Neuronal stem cell (in vitro differentiated cells): ENCODE measurements at regions not wholly inside any gene's neighbourhood (a gene's known extent, or its start where the extent isn't known, plus 50 kb on each side); places are given as distances from the start of the nearest gene placed in this dataset.
"Not testable (repeated sequence)": the region's sequence is repeated elsewhere in the genome, so short reads cannot be mapped to it uniquely, and the experiment has no call there.

Experiments
- DNase-seq: peaks from one replicate; pipeline ENCODE4 v3.0.0-alpha.2; 2013; ENCODE audit warnings: low spot score
- H2AFZ ChIP-seq: one replicate; pipeline ENCODE4 v1.6.1; 2013; ENCODE audit warnings: mild to moderate bottlenecking, low read length, inconsistent platforms
- H2AK5ac ChIP-seq: 2 replicates; pipeline ENCODE4 v1.6.1; 2013; ENCODE audit warnings: low read depth, mild to moderate bottlenecking, inconsistent platforms, low read length, moderate library complexity, mixed read lengths
- H2BK120ac ChIP-seq: 2 replicates; pipeline ENCODE4 v1.6.1; 2013; ENCODE audit warnings: low read depth, mild to moderate bottlenecking, inconsistent platforms, low read length, moderate library complexity, mixed read lengths
- H2BK12ac ChIP-seq: one replicate; pipeline ENCODE4 v1.6.1; 2013; ENCODE audit warnings: low read length, inconsistent platforms
- H2BK15ac ChIP-seq: 2 replicates; pipeline ENCODE4 v1.6.1; 2013; ENCODE audit warnings: mild to moderate bottlenecking, low read length, inconsistent platforms, mixed read lengths
- H2BK5ac ChIP-seq: one replicate; pipeline ENCODE4 v1.6.1; 2013; ENCODE audit warnings: inconsistent platforms, mild to moderate bottlenecking, low read length, moderate library complexity
- H3K14ac ChIP-seq: one replicate; pipeline ENCODE4 v1.6.1; 2013; ENCODE audit warnings: low read length, inconsistent platforms
- H3K18ac ChIP-seq: 2 replicates; pipeline ENCODE4 v1.6.1; 2013; ENCODE audit warnings: low read length, inconsistent platforms
- H3K23ac ChIP-seq: 2 replicates; pipeline ENCODE4 v1.6.1; 2013; ENCODE audit warnings: low read depth, mild to moderate bottlenecking, mixed read lengths, low read length, inconsistent platforms; ENCODE audit not compliant: poor library complexity
- H3K27ac ChIP-seq: replicated peaks from 3 replicates; pipeline ENCODE4 v1.5.1; 2013; ENCODE audit warnings: low read length, inconsistent platforms
- H3K27me3 ChIP-seq, 3 experiments: 2 replicates each; pipeline ENCODE4 v1.6.1; 2013; ENCODE audit warnings: low read length in 3 of 3, mild to moderate bottlenecking in 2 of 3, inconsistent platforms in 1 of 3, low read depth in 1 of 3, mixed read lengths in 1 of 3, moderate library complexity in 1 of 3; ENCODE audit not compliant: control insufficient read depth in 3 of 3, insufficient read depth in 3 of 3
- H3K36me3 ChIP-seq, 2 donors: replicated peaks in 1 of 2; 2 replicates each; pipeline ENCODE4 v1.6.1; 2013; ENCODE audit warnings: low read length in 2 of 2; ENCODE audit not compliant: control insufficient read depth in 2 of 2, insufficient read depth in 2 of 2
- H3K4ac ChIP-seq: 2 replicates; pipeline ENCODE4 v1.6.1; 2013; ENCODE audit warnings: inconsistent platforms, mild to moderate bottlenecking, low read length, moderate library complexity
- H3K4me1 ChIP-seq, 2 donors: 1 replicate in 1 of 2; 2 replicates in 1 of 2; pipeline ENCODE4 v1.6.1; 2013; ENCODE audit warnings: low read length in 2 of 2, low read depth in 1 of 2; ENCODE audit not compliant: control insufficient read depth in 2 of 2, insufficient read depth in 1 of 2
- H3K4me2 ChIP-seq: one replicate; pipeline ENCODE4 v1.6.1; 2013; ENCODE audit warnings: mild to moderate bottlenecking, low read length, inconsistent platforms; ENCODE audit not compliant: insufficient read depth, poor library complexity, severe bottlenecking
- H3K4me3 ChIP-seq, 2 donors: 2 replicates each; pipeline ENCODE4 v1.5.1; 2013; ENCODE audit warnings: low read length in 2 of 2, mild to moderate bottlenecking in 2 of 2, inconsistent platforms in 1 of 2, moderate library complexity in 1 of 2
- H3K79me1 ChIP-seq: one replicate; pipeline ENCODE4 v1.6.1; 2013; ENCODE audit warnings: low read depth, mild to moderate bottlenecking, inconsistent platforms, low read length, moderate library complexity
- H3K9ac ChIP-seq: one replicate; pipeline ENCODE4 v1.6.1; 2013; ENCODE audit warnings: mild to moderate bottlenecking, low read depth, low read length, inconsistent platforms; ENCODE audit not compliant: poor library complexity
- H3K9me3 ChIP-seq, 2 donors: replicated peaks in 1 of 2; 2 replicates each; pipeline versions ENCODE3 to v1.6.1; 2013; ENCODE audit warnings: low read length in 2 of 2, mild to moderate bottlenecking in 2 of 2, inconsistent platforms in 1 of 2, low read depth in 1 of 2, mixed read lengths in 1 of 2, moderate library complexity in 1 of 2; ENCODE audit not compliant: control insufficient read depth in 2 of 2, insufficient read depth in 1 of 2
- H4K8ac ChIP-seq: one replicate; pipeline ENCODE4 v1.6.1; 2013; ENCODE audit warnings: low read depth, mild to moderate bottlenecking, inconsistent platforms, low read length, moderate library complexity
- H4K91ac ChIP-seq: one replicate; pipeline ENCODE4 v1.6.1; 2013; ENCODE audit warnings: low read length, low read depth, mild to moderate bottlenecking, inconsistent platforms; ENCODE audit not compliant: poor library complexity
- WGBS, 2 donors: extraction: QIAGEN DNeasy Blood & Tissue Kit; methylation state at CpG; one replicate each; pipeline ENCODE4 v1.1.7; 2013; ENCODE audit warnings: missing lambda C conversion rate in 2 of 2, mixed read lengths in 1 of 2; ENCODE audit not compliant: insufficient read length in 2 of 2, insufficient replicate concordance in 1 of 2; ENCODE audit errors: extremely low coverage in 2 of 2; 5-methylcytosine and 5-hydroxymethylcytosine counted together

DNA sequence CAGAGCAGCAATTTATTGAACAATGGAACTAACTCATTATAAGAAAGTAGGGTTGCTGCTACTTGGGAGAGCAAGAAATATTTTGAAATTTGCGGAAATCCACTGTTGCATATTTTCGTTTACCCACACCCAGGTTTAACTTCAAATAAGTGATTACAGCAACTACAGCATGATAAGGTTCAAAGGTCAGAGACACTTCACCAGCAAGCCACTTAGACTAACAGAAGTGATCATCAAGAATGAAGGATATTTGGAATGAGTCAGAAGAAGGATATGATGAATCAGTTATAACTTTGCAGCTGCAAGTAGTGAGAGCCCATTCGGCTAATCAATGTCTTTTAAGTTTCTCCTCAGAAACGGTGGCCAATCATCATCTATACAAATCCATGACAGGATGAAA lies 199.3 kb downstream of the TMA16 start:
- no peak overlapping the region for H2BK5ac ChIP-seq
- no peak overlapping the region for H2BK120ac ChIP-seq
- no peaks in the 10 kb centered on the region for H3K36me3 ChIP-seq
- DNase-seq = no peak
- H3K4ac ChIP-seq = no peak overlapping the region
- no peak overlapping the region for H3K4me2 ChIP-seq
- H3K4me1 ChIP-seq = no peaks in the 10 kb centered on the region
- H3K18ac ChIP-seq = no peak overlapping the region
- H4K91ac ChIP-seq = no peak overlapping the region
- no peak overlapping the region for H3K9ac ChIP-seq
- no peak overlapping the region for H3K14ac ChIP-seq
- no peak overlapping the region for H2BK15ac ChIP-seq
- H3K4me3 ChIP-seq = no peak overlapping the region
- no peak overlapping the region for H3K27ac ChIP-seq
- WGBS, 2 donors = no CpG with 5 or more reads among the region's 4 CpGs
- H2BK12ac ChIP-seq = no peak overlapping the region
- H3K79me1 ChIP-seq = no peaks in the 10 kb centered on the region
- no peak overlapping the region for H3K23ac ChIP-seq
- no peak overlapping the region for H4K8ac ChIP-seq
- H3K27me3 ChIP-seq = no peaks in the 10 kb centered on the region
- no peak overlapping the region for H2AK5ac ChIP-seq
- H2AFZ ChIP-seq = no peak overlapping the region
- peaks cover 0 to 3% of the 10 kb centered on the region in 2 donors for H3K9me3 ChIP-seq

DNA sequence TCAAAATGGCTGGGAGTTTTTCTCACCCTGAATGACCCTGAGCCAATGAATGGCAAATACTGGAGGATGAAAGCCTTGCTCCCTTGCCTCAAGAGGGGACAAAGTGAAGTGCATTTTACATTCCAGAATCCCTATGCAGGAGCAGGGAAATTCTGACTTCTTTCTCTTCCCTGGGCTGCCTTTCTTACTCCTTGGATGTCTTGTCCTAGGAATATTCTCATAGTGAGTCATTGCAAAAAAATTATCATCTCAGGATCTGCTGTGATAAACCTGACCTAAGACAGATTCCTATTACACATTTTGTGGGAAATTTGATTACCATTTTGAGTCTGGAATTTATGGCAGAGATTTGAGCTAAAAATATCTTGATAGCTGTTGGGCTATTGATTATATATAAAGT lies 199.9 kb downstream of the TMA16 start:
- Histone ChIP-seq H2BK5ac (no peak overlapping the region), H3K27me3 (no peaks in the 10 kb centered on the region), H3K27ac (no peak overlapping the region), H3K36me3 (no peaks in the 10 kb centered on the region), H3K9ac (no peak overlapping the region), H3K9me3 (peaks cover 0 to 3% of the 10 kb centered on the region in 2 donors), H3K18ac (no peak overlapping the region), H2BK15ac (no peak overlapping the region), H3K14ac (no peak overlapping the region), H2AFZ (no peak overlapping the region), H4K91ac (no peak overlapping the region), H3K4me2 (no peak overlapping the region), H3K23ac (no peak overlapping the region), H3K4me3 (no peak overlapping the region), H4K8ac (no peak overlapping the region), H3K4ac (no peak overlapping the region), H2BK120ac (no peak overlapping the region), H3K4me1 (no peaks in the 10 kb centered on the region), H2BK12ac (no peak overlapping the region), H2AK5ac (no peak overlapping the region), H3K79me1 (no peaks in the 10 kb centered on the region)
- no peak for DNase-seq

DNA sequence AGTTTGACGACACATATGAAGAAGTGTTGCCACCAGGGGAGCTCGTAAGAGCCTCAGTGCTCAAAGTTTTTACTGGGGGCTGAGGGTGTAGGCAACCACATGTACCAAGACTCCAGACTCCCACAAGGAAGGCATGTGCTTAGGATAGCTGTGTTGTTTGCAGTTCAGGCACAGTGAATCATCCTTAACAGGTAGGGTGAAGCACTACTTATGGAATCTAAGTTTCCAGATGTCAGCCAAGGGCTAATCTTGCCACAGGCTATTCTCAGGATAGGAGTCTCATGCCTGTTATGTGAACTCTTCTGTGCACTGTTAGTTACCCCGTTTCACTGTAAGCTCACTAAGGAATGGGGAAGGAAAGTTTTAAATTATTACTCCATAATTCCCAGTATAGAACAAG lies 202.6 kb downstream of the TMA16 start:
- Histone ChIP-seq H3K9me3 (peaks cover 0 to 3% of the 10 kb centered on the region in 2 donors), H2BK15ac (no peak overlapping the region), H2AFZ (no peak overlapping the region), H4K91ac (no peak overlapping the region), H3K4me2 (no peak overlapping the region), H3K4me3 (no peak overlapping the region), H2BK5ac (no peak overlapping the region), H2BK12ac (no peak overlapping the region), H3K18ac (no peak overlapping the region), H3K79me1 (no peaks in the 10 kb centered on the region), H2AK5ac (no peak overlapping the region), H3K23ac (no peak overlapping the region), H3K36me3 (no peaks in the 10 kb centered on the region), H3K4ac (no peak overlapping the region), H3K4me1 (no peaks in the 10 kb centered on the region), H2BK120ac (no peak overlapping the region), H3K9ac (no peak overlapping the region), H3K27me3 (no peaks in the 10 kb centered on the region), H4K8ac (no peak overlapping the region), H3K14ac (no peak overlapping the region), H3K27ac (no peak overlapping the region)
- no CpG with 5 or more reads among the region's 3 CpGs for WGBS, 2 donors
- DNase-seq = no peak

DNA sequence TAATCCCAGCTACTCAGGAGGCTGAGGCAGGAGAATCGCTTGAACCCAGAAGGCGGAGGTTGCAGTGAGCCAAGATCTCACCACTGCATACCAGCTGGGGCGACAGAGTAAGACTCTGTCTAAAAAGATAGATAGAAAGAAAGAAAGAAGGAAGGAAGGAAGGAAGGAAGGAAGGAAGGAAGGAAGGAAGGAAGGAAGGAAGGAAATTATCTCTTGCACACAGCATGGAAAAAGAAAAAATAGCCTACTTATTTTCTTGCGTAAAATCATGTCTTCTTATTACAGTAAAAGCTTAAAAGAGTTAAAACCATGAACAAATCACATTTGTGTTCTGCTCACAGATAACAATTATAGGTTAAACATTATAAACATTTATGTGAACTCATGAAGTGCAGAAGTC lies 205.9 kb downstream of the TMA16 start:
- H2BK120ac ChIP-seq, DNase-seq, H3K4me2 ChIP-seq, H3K4me3 ChIP-seq, H4K91ac ChIP-seq, H3K9me3 ChIP-seq, H3K9ac ChIP-seq, H2BK12ac ChIP-seq, H3K14ac ChIP-seq, H3K27ac ChIP-seq, H3K4me1 ChIP-seq, H3K79me1 ChIP-seq, H2BK5ac ChIP-seq, H2AK5ac ChIP-seq, H2AFZ ChIP-seq, H3K18ac ChIP-seq, H2BK15ac ChIP-seq, H3K27me3 ChIP-seq, H4K8ac ChIP-seq, H3K36me3 ChIP-seq, H3K4ac ChIP-seq, H3K23ac ChIP-seq: not testable (repeated sequence)
- no CpG with 5 or more reads among the region's 4 CpGs for WGBS, 2 donors
